GM21737 (cell line): ENCODE measurements at regions not wholly inside any gene's neighbourhood (a gene's known extent, or its start where the extent isn't known, plus 50 kb on each side); places are given as distances from the start of the nearest gene placed in this dataset.

ENCODE experiments used
- ATAC-seq: cut with Tn5 transposase; IDR thresholded peaks from one replicate; pipeline ENCODE4 v1.9.1; 2021; ENCODE audit warnings: mild to moderate bottlenecking, moderate library complexity; ENCODE audit not compliant: unreplicated experiment

GRCh38 chr16:85370881-85371651, 242.1 kb upstream of the GSE1 start:
- no peak for ATAC-seq

- no peak for ATAC-seq
Measured at GRCh38 chr16:85371948-85372347, 241.2 kb upstream of the GSE1 start.

DNA sequence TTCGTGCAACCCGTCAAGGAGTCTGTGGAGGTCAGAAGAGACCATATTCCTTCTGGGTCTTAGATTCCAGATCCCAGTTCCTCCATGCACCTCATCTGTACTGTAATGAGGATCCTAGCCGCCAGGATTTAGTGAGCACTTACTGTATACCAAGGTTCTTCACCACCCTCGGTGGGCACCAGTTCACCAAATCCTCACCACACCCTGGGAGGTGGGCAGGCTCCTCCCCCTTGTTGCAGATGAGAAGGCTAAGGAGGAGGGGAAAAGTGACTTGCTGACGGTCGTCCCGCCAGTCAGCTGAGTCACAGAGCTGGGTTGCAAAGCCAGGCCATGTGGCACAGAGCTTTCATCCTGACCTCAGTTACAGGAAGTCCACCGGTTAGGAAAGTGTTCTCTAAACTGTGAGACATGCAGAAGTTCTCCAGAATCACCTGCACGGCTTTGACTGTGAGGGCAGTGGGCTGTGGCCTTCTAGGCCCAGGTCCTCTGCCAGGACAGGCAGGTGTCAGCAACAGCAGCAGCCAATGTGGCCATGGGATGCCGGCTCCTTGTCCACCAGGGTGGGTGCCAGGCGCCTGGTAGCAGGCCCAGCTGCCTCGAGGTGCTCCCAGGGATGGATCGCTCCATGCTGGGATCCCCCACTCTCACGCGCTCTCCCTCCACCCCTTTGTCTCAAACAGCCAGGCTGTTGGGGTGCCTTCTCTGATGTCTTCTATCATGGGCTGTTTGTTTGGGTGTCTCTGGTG, 240.3 kb upstream of the GSE1 start:
- ATAC-seq: no peak

GRCh38 chr16:85373741-85374570, 239.2 kb upstream of the GSE1 start:
- ATAC-seq: no peak

- ATAC-seq: no peak
Measured at GRCh38 chr16:85374571-85374872, 238.6 kb upstream of the GSE1 start.

DNA sequence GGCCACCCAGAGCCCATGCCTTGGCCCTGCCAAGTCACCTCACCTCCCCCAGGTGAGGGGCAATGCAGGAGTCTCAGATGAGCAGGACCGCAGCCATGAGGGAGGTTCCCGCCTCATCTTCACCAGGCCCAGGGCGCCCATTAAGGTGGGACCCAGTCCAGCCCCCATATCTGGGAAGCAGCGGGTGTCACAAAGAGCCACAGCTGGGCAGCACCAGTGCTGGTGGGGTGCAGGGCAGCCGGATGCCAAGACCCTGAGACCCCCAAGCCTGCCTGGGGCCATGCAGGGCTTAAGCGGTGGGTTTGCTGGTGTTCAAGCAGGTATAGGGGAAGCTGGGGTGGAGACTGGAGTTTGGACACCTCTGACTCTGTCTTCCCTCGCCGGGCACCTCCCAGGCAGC, 237.8 kb upstream of the GSE1 start:
- no peak for ATAC-seq

- ATAC-seq: no peak
Measured at GRCh38 chr16:85376292-85377095, 236.6 kb upstream of the GSE1 start.

- ATAC-seq: no peak
Measured at GRCh38 chr16:85377388-85378144, 235.6 kb upstream of the GSE1 start.

DNA sequence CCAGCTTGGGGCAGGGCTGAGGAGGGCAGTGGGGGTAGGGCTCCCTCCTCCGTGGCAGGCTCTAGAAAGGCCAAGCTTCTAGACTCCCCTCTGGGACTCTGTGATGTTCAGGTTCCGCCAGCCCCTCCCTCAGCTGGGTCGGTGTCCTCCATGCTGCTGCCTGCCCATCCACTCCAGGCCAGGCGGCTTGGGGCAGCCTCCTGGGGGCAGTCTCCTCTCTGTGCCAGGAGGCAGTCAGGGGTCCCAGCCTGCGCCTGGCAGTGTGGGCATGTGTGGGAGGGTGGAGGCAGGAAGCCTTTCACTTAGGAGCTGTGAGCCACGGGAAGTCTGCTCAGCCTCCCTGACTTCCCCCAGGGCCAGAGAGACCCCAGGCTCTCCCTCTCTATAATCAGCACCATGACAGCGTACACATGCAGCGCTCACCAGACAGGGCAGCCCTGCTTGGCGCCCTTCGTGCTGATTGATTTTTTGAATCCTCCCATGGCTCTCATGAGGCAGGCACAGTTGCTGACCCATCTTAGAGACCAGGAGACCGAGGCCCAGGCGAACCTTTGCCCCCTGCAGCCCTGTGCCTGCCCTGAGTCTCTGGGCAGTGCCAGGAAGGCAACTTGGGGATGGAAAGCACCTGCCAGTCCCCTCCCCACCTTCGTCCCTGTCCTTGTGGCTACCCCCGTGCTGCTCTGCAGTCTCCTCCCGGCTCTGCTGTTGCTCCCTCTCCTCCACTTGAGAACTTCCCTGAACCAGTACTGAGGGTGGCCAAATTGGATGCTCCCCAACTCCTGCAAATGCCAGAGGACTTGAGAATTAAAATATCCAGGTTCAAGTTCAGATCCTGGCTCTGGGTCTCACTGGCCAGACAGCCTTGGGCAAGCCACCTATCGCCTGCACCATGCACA, 234.7 kb upstream of the GSE1 start:
- no peak for ATAC-seq

DNA sequence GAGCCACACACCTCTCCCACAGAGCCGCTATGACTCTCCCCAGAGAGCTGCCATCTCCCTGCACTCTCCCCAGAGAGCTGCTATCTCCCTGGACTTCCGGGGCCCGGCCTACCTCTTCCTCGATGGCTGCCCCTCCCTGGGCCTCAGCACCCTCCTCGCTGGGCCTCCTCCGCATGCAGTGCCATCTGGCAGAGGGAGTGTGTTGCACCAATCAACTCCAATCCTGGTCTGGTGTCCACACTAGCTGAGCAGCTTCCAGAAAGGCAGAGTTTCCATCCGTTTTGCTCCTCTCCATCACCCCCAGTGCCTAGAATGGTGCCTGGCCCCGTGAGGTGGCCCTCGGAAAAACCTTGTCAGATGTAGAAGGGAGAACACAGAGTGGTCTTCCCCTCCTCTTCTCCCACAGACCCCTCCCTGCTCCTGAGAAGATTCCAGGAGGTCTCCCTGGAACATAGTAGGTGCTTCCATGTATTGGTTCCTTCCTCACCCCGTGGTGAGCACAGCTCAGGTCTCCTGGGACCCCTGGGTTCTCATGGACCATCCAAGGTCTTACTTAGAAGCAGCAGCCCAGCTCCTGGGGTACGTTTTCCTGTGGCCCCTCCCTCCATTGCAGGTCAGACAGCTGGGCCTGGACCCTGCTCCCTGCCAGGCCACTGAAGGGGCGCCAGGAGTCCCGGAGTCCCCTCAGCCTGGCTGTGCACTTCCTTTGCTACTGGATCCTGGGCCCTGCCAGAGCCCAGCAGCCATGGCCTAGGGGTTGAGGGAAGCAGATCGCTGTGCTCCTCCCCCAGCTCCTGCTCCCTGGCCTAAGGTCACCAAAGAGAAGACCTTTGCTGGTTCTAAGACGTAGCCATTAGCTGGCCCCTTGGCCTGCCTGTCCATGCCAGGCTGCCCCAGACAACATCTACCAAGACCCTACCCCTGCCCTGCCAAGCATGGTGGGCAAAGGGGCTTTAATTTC, 233.8 kb upstream of the GSE1 start:
- no peak for ATAC-seq

DNA sequence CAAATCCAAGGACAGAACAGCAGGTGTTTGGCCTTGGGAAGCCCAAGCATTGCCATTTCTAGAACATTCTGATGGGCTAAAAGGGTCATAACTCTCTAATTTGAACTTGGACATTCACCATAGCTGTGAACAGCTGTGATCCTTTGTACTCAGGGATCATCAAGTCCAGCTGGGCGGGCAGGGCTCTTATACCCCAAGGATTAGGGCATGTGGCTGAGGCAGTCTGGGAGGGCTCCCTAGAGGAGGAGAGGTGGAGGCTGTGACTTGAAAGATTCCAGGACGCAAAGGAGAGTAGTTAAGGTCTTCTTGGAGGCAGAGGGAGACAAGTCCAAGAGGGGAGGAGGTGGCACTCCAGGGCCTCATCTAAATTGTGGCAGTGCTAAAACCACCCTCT, 233.1 kb upstream of the GSE1 start:
- ATAC-seq: no peak

DNA sequence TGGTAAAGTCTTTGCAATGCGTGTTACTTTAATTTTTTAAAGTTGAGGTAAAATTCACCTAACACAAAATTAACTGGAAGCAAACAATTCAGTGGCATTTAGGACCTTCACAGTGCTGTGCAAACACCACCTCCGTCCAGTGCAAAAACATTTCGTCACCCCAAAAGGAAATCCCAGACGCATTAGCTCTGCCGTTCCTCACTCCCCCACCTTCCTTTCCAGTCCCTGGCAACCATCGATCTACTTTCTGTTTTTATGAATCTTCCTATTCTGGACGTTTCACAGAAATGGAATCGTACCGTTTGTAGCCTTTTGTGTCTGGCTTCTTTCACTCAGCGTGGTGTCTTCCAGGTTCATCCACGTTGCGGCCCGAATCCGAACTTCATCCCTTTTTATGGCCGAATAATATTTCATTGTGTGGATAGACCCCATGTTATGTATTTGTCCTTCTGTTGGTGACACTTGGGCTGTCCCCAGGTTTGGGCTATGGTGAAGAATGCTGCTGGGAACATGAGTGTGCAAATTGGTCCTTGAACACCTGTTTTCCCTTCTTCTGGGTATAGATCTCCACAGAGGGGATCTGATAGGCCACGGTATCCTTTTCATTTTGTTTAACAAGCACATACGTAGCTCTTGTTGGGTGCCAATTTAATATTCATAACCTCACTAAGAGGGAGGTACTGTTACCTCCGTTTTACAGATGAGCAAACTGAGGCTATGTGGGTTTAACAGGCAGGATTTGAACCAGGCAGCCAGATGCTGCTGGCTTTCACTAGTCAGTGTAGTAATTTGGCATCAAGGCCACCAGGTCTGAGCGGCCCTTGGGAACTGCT, 232.0 kb upstream of the GSE1 start:
- no peak for ATAC-seq

DNA sequence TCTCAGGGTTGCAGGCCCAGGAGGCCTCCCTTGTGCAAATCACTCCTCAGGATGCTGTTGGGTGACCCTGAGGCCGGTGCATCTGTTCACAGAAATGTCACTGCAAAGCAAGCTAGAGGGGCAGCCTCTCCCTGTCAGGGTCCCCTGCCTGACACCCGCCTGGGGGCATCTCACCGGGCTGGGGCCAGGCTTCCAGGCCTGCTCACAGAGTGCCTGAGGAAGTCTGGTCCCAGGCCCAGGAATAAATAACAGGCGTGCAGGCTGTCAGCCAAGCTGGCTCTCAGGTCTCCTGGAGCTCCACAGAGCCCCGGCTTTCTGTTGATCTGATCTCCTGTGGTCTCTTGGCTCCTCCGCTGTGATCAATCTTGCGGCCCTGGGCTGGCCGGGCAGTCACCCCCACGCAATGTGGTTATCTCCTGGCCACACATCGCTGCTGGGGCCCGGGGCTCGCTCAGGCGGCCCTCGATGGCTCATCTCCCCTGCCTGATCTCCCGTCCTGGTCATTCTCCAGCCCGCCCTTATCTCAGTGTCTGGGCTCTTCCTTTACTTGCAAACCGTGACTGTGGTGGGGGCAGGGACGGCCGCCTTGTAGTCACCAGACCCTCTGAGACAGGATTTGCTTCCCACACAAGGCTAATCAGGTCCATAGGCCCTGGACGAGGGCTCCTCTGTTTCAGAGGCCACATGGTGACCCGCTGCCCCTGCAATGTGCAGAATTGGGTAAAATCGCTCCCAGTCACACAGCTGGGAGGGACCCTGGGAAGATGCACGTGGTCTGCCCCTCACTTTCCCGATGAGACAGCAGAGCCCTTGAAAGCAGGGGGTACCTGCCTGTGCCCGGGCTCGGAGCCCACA, 231.2 kb upstream of the GSE1 start:
- ATAC-seq: no peak

- ATAC-seq: no peak
Measured at GRCh38 chr16:85382717-85383118, 230.4 kb upstream of the GSE1 start.

DNA sequence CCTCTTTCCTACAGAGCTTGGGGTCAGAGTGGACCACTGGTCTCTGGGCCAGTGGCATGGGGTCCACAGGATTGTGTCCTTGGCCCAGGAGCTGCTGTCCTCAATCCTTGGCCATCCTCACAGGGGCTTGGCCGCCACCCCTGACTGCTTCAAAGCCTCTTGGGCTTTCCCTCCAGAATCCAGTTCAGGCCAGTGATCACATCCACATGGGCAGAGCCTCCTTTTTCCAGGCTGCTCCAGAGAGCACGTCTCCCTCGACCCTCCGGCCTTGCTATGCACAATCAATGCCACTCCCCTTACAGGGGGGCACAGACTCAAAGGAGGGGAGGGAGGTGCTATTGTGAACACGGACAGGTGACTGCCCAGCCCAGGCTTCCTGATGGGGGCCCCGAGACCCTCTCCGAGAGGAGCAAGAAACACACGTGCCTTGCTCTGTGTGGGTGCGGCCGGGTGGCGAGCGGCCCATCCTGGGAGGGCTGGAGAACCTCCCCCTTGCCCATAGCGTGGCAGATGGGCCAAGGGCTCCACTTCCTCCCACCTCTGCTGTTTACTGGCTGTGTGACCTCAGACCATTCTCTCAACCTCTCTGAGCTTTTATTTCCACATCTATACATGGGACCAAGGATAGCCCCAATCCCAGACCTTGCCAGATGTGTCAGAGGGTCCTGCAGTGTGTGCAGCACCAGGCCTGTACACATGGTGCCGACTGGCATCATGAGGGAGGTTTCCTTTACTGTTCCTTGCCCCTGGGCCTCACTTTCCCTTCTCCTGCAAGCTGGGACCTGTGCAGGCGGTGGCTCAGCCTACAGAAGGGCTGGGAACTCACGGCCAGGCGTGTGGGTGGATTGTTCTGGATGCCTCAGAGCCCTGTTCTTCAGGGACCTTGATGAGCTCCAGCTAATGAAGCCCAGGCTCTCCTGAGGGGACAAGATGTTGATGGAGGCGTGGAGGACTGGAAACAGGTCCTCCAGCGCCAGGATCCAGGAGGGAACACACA, 229.0 kb upstream of the GSE1 start:
- no peak for ATAC-seq
